ENCODE measurements at regions not wholly inside any gene's neighbourhood (a gene's known extent, or its start where the extent isn't known, plus 50 kb on each side); places are given as distances from the start of the nearest gene placed in this dataset.
"Not testable (repeated sequence)": the region's sequence is repeated elsewhere in the genome, so short reads cannot be mapped to it uniquely, and the experiment has no call there.

GRCh38 chr16:88164196-88165039 lies 213.2 kb downstream of the BANP start:
- DNase-seq (ENCODE audit: low read depth) = not testable (repeated sequence)

- not testable (repeated sequence) for DNase-seq (ENCODE audit: low read depth)
Measured at GRCh38 chr16:88165040-88165544, 213.9 kb downstream of the BANP start.

GRCh38 chr16:88165683-88166082 lies 214.4 kb downstream of the BANP start:
- DNase-seq (ENCODE audit: low read depth) = not testable (repeated sequence)

GRCh38 chr16:88166209-88166773 lies 215.1 kb downstream of the BANP start:
- DNase-seq (ENCODE audit: low read depth) = not testable (repeated sequence)

- not testable (repeated sequence) for DNase-seq (ENCODE audit: low read depth)
Measured at GRCh38 chr16:88167798-88168556, 214.8 kb upstream of the ZNF469 start.

GRCh38 chr16:88168557-88168949 lies 214.2 kb upstream of the ZNF469 start:
- not testable (repeated sequence) for DNase-seq (ENCODE audit: low read depth)

- DNase-seq (ENCODE audit: low read depth) = not testable (repeated sequence)
Measured at GRCh38 chr16:88169136-88169830, 213.5 kb upstream of the ZNF469 start.

- not testable (repeated sequence) for DNase-seq (ENCODE audit: low read depth)
Measured at GRCh38 chr16:88169831-88170165, 213.0 kb upstream of the ZNF469 start.

GRCh38 chr16:88170528-88170991 lies 212.2 kb upstream of the ZNF469 start:
- DNase-seq (ENCODE audit: low read depth) = no peak

- not testable (repeated sequence) for DNase-seq (ENCODE audit: low read depth)
Measured at GRCh38 chr16:88171126-88171525, 211.6 kb upstream of the ZNF469 start.

- DNase-seq (ENCODE audit: low read depth) = not testable (repeated sequence)
Measured at GRCh38 chr16:88176184-88176583, 206.6 kb upstream of the ZNF469 start.

- DNase-seq (ENCODE audit: low read depth) = not testable (repeated sequence)
Measured at GRCh38 chr16:88176591-88177180, 206.1 kb upstream of the ZNF469 start.

GRCh38 chr16:88178251-88178650 lies 204.5 kb upstream of the ZNF469 start:
- DNase-seq (ENCODE audit: low read depth) = not testable (repeated sequence)

GRCh38 chr16:88178896-88179295 lies 203.9 kb upstream of the ZNF469 start:
- not testable (repeated sequence) for DNase-seq (ENCODE audit: low read depth)

- not testable (repeated sequence) for DNase-seq (ENCODE audit: low read depth)
Measured at GRCh38 chr16:88182967-88183881, 199.5 kb upstream of the ZNF469 start.

- not testable (repeated sequence) for DNase-seq (ENCODE audit: low read depth)
Measured at GRCh38 chr16:88184053-88184452, 198.7 kb upstream of the ZNF469 start.

GRCh38 chr16:88184566-88185355 lies 198.0 kb upstream of the ZNF469 start:
- not testable (repeated sequence) for DNase-seq (ENCODE audit: low read depth)

GRCh38 chr16:88185406-88185805 lies 197.4 kb upstream of the ZNF469 start:
- not testable (repeated sequence) for DNase-seq (ENCODE audit: low read depth)

All from EH (cell line).